HepG2 (cell line): ENCODE measurements at regions not wholly inside any gene's neighbourhood (a gene's known extent, or its start where the extent isn't known, plus 50 kb on each side); places are given as distances from the start of the nearest gene placed in this dataset.

ENCODE experiments used
- CBFB ChIP-seq: sonication (generic); formaldehyde crosslinking; IDR thresholded peaks from 2 replicates; pipeline ENCODE4 v1.4.0; 2020; ENCODE audit warnings: missing genetic modification reagents
- FOXK2 ChIP-seq: fragments of 450-650 bp; IDR thresholded peaks from 2 replicates; pipeline ENCODE4 v1.6.1; 2016
- NFIC ChIP-seq: IDR thresholded peaks from 2 replicates; pipeline ENCODE4 v1.6.1; 2012; ENCODE audit warnings: mild to moderate bottlenecking, low read length, inconsistent platforms
- NR3C1 ChIP-seq: sonication (generic); formaldehyde crosslinking; IDR thresholded peaks from 2 replicates; pipeline ENCODE4 v1.4.0; 2020; ENCODE audit warnings: missing genetic modification reagents
- POLR2AphosphoS5 ChIP-seq: IDR thresholded peaks from 2 replicates; pipeline ENCODE4 v1.6.1; 2012; ENCODE audit warnings: low read depth, low read length
- SMARCC2 ChIP-seq: fragments of 450-650 bp; IDR thresholded peaks from 2 replicates; pipeline ENCODE4 v1.6.1; 2017; ENCODE audit warnings: antibody characterized with exemption, mild to moderate bottlenecking
- SYNCRIP ChIP-seq: fragments of 200-400 bp; formaldehyde crosslinking; IDR thresholded peaks from 2 replicates; pipeline ENCODE4 v1.6.1; 2018; ENCODE audit warnings: mild to moderate bottlenecking, low read depth, low read length; ENCODE audit not compliant: insufficient read depth
- ZNF225 ChIP-seq: sonication (generic); formaldehyde crosslinking; IDR thresholded peaks from 2 replicates; pipeline ENCODE4 v1.4.0; 2020; ENCODE audit warnings: mild to moderate bottlenecking, missing genetic modification reagents
- ZNF746 ChIP-seq: sonication (generic); formaldehyde crosslinking; IDR thresholded peaks from 2 replicates; pipeline ENCODE4 v1.8.0; 2022; ENCODE audit warnings: mild to moderate bottlenecking, missing genetic modification reagents
- ZNF768 ChIP-seq: sonication (generic); formaldehyde crosslinking; IDR thresholded peaks from 2 replicates; pipeline ENCODE4 v1.4.0; 2020; ENCODE audit warnings: missing genetic modification reagents

GRCh38 chr6:100247123-100247522 is 217.6 kb downstream of the SIM1 start:
- TF ChIP-seq SMARCC2 (no peak), ZNF768 (CRISPR knock-in tag) (no peak), FOXK2 (no peak), SYNCRIP (no peak), POLR2AphosphoS5 (no peak), NR3C1 (CRISPR knock-in tag) (no peak), NFIC (no peak), CBFB (CRISPR knock-in tag) (no peak), ZNF746 (CRISPR knock-in tag) (no peak), ZNF225 (CRISPR knock-in tag) (no peak)
